GM10266 (cell line): ENCODE measurements at regions not wholly inside any gene's neighbourhood (a gene's known extent, or its start where the extent isn't known, plus 50 kb on each side); places are given as distances from the start of the nearest gene placed in this dataset.

Experiments used
- DNase-seq: peaks from one replicate; pipeline ENCODE4 v3.0.0; 2012; ENCODE audit errors: extremely low spot score
- CTCF ChIP-seq: IDR thresholded peaks from 2 replicates; pipeline ENCODE4 v1.5.1; 2012; ENCODE audit warnings: mild to moderate bottlenecking, low read depth; ENCODE audit not compliant: control insufficient read depth, insufficient read depth; ENCODE audit errors: missing control alignments

- no peak for DNase-seq
- no peak for TF ChIP-seq CTCF
Measured at GRCh38 chr16:73915140-73915539, 381.5 kb upstream of the PSMD7 start.

- no peak for DNase-seq
- no peak for TF ChIP-seq CTCF
Measured at GRCh38 chr16:73912850-73913249, 383.8 kb upstream of the PSMD7 start.

- DNase-seq, result no peak
- no peak for TF ChIP-seq CTCF
Measured at GRCh38 chr16:73912281-73912680, 384.3 kb upstream of the PSMD7 start.

GRCh38 chr16:73909529-73910035 lies 387.0 kb upstream of the PSMD7 start:
- DNase-seq, result no peak
- no peak for TF ChIP-seq CTCF

GRCh38 chr16:73891129-73891542 lies 405.5 kb upstream of the PSMD7 start:
- no peak for DNase-seq

GRCh38 chr16:73890186-73891128 lies 406.2 kb upstream of the PSMD7 start:
- DNase-seq, result no peak
- TF ChIP-seq CTCF, result no peak

More at GRCh38 chr16:73891129-73891542, 405.5 kb upstream of the PSMD7 start:
- TF ChIP-seq CTCF, result no peak
